Type B pancreatic cell (in vitro differentiated cells): ENCODE measurements at regions not wholly inside any gene's neighbourhood (a gene's known extent, or its start where the extent isn't known, plus 50 kb on each side); places are given as distances from the start of the nearest gene placed in this dataset.

Experiments used
- DNase-seq: peaks from one replicate; pipeline ENCODE4 v3.0.0; 2021; ENCODE audit warnings: mixed read lengths; ENCODE audit not compliant: unreplicated experiment; ENCODE audit errors: extremely low spot score
- H3K27ac Mint-ChIP-seq: 2 replicates; pipeline ENCODE4 v1.8.0; 2021; ENCODE audit warnings: mild to moderate bottlenecking, mixed read lengths
- H3K27me3 Mint-ChIP-seq: 2 replicates; pipeline ENCODE4 v1.8.0; 2021; ENCODE audit warnings: mixed read lengths
- H3K36me3 Mint-ChIP-seq: 2 replicates; pipeline ENCODE4 v1.8.0; 2021; ENCODE audit warnings: mixed read lengths
- H3K4me1 Mint-ChIP-seq: one replicate; pipeline ENCODE4 v1.8.0; 2021; ENCODE audit warnings: mixed read lengths; ENCODE audit not compliant: unreplicated experiment
- H3K4me3 Mint-ChIP-seq: 2 replicates; pipeline ENCODE4 v1.8.0; 2021; ENCODE audit warnings: mild to moderate bottlenecking, mixed read lengths
- H3K9me3 Mint-ChIP-seq: 2 replicates; pipeline ENCODE4 v1.8.0; 2021; ENCODE audit warnings: mixed read lengths
- CTCF ChIP-seq: fragments of 200-600 bp; sonication (generic); conservative IDR thresholded peaks from 2 replicates; pipeline ENCODE4 v1.5.0; 2021; ENCODE audit warnings: antibody characterized with exemption, mild to moderate bottlenecking

GRCh38 chrX:122421434-122422121 is 762.5 kb upstream of the GRIA3 start:
- H3K4me3 Mint-ChIP-seq, result no peak overlapping the region
- no peak for TF ChIP-seq CTCF
- H3K9me3 Mint-ChIP-seq, result no peaks in the 10 kb centered on the region
- H3K27me3 Mint-ChIP-seq, result no peaks in the 10 kb centered on the region
- H3K4me1 Mint-ChIP-seq, result no peaks in the 10 kb centered on the region
- no peak overlapping the region for H3K27ac Mint-ChIP-seq
- H3K36me3 Mint-ChIP-seq, result no peaks in the 10 kb centered on the region
- no peak for DNase-seq

GRCh38 chrX:122422547-122422946 is 761.5 kb upstream of the GRIA3 start:
- no peaks in the 10 kb centered on the region for H3K4me1 Mint-ChIP-seq
- no peak overlapping the region for H3K27ac Mint-ChIP-seq
- H3K36me3 Mint-ChIP-seq, result no peaks in the 10 kb centered on the region
- no peak overlapping the region for H3K4me3 Mint-ChIP-seq
- DNase-seq, result no peak
- H3K9me3 Mint-ChIP-seq, result no peaks in the 10 kb centered on the region
- no peaks in the 10 kb centered on the region for H3K27me3 Mint-ChIP-seq
- no peak for TF ChIP-seq CTCF

- Mint-ChIP-seq H3K36me3 (no peaks in the 10 kb centered on the region), H3K27ac (no peak overlapping the region), H3K4me3 (no peak overlapping the region), H3K4me1 (no peaks in the 10 kb centered on the region), H3K9me3 (no peaks in the 10 kb centered on the region), H3K27me3 (no peaks in the 10 kb centered on the region)
- DNase-seq, result no peak
- TF ChIP-seq CTCF, result no peak
These were observed 749.1 kb upstream of the GRIA3 start for GRCh38 chrX:122434942-122435341.

GRCh38 chrX:122439831-122440230 is 744.2 kb upstream of the GRIA3 start:
- H3K4me1 Mint-ChIP-seq, result no peaks in the 10 kb centered on the region

GRCh38 chrX:122440832-122441231 is 743.2 kb upstream of the GRIA3 start:
- no peak for TF ChIP-seq CTCF
- Mint-ChIP-seq H3K4me1 (peaks cover 4% of the 10 kb centered on the region), H3K27ac (no peak overlapping the region), H3K4me3 (no peak overlapping the region), H3K36me3 (no peaks in the 10 kb centered on the region), H3K9me3 (no peaks in the 10 kb centered on the region), H3K27me3 (no peaks in the 10 kb centered on the region)
- no peak for DNase-seq

More at GRCh38 chrX:122439831-122440230, 744.2 kb upstream of the GRIA3 start:
- no peaks in the 10 kb centered on the region for H3K9me3 Mint-ChIP-seq
- H3K27me3 Mint-ChIP-seq, result no peaks in the 10 kb centered on the region
- H3K36me3 Mint-ChIP-seq, result no peaks in the 10 kb centered on the region
- DNase-seq, result no peak
- no peak overlapping the region for H3K27ac Mint-ChIP-seq
- H3K4me3 Mint-ChIP-seq, result no peak overlapping the region
- TF ChIP-seq CTCF, result no peak
